Vagina (tissue), 2 donors: ENCODE measurements at regions not wholly inside any gene's neighbourhood (a gene's known extent, or its start where the extent isn't known, plus 50 kb on each side); places are given as distances from the start of the nearest gene placed in this dataset.

Source experiments
- DNase-seq, 2 donors: peaks; one replicate each; pipeline ENCODE4 v3.0.0-alpha.2; 2017; ENCODE audit errors: extremely low spot score in 2 of 2
- H3K27ac ChIP-seq: fragments of 200-600 bp; sonication (generic); one replicate; pipeline ENCODE4 v1.5.1; 2019
- H3K27me3 ChIP-seq: fragments of 200-600 bp; sonication (generic); one replicate; pipeline ENCODE4 v1.5.1; 2019
- H3K36me3 ChIP-seq, 2 donors: fragments of 200-600 bp; sonication (generic); one replicate each; pipeline ENCODE4 v1.5.1; 2017 to 2019
- H3K4me1 ChIP-seq: fragments of 200-600 bp; sonication (generic); one replicate; pipeline ENCODE4 v1.5.1; 2019
- H3K4me3 ChIP-seq, 2 donors: fragments of 200-600 bp; sonication (generic); 1 replicate in 1 of 2; 2 replicates in 1 of 2; pipeline ENCODE4 v1.5.1; 2016 to 2019
- H3K9me3 ChIP-seq: fragments of 200-600 bp; sonication (generic); one replicate; pipeline ENCODE4 v1.5.1; 2019
- POLR2A ChIP-seq, 2 donors: fragments of 450-650 bp; IDR thresholded peaks; one replicate each; pipeline ENCODE4 v1.6.1; 2017; ENCODE audit warnings: antibody characterized with exemption in 2 of 2, mild to moderate bottlenecking in 2 of 2, moderate library complexity in 2 of 2
- POLR2AphosphoS5 ChIP-seq, 2 donors: sonication (generic); formaldehyde crosslinking; IDR thresholded peaks; one replicate each; pipeline ENCODE4 v1.9.0; 2017; ENCODE audit warnings: antibody characterized with exemption in 2 of 2, mild to moderate bottlenecking in 2 of 2, low read depth in 1 of 2; ENCODE audit not compliant: insufficient read depth in 1 of 2
- intact Hi-C: fragments of 100-400 bp; cut with DNase I; formaldehyde crosslinking; loops from one replicate; pipeline ENCODE4 v1.15.1; 2023
- TF ChIP-seq, protein P1 (sequence below), 3 experiments: fragments of 450-650 bp in 2 of 3; fragments of 200-600 bp in 1 of 3; sonication (generic) in 1 of 3; IDR thresholded peaks; one replicate each; pipeline ENCODE4 v1.5.1; 2017 to 2019; ENCODE audit warnings: antibody characterized with exemption in 3 of 3, mild to moderate bottlenecking in 2 of 3, moderate library complexity in 2 of 3

- no peak for DNase-seq
- no peaks in the 10 kb centered on the region for H3K27me3 ChIP-seq
- no peak overlapping the region for H3K27ac ChIP-seq
- intact Hi-C loops, result no loop called here
- no peaks in the 10 kb centered on the region for H3K36me3 ChIP-seq
- H3K4me1 ChIP-seq, result peaks cover 17% of the 10 kb centered on the region
- no peak for TF ChIP-seq POLR2A (IDR thresholded peaks at IDR 0.05)
- H3K9me3 ChIP-seq, result no peaks in the 10 kb centered on the region
- H3K4me3 ChIP-seq, result no peak overlapping the region
Measured at GRCh38 chr2:74743039-74743438, 89.0 kb downstream of the SEMA4F start.

- Histone ChIP-seq H3K4me1 (peaks cover 17% of the 10 kb centered on the region), H3K36me3 (no peaks in the 10 kb centered on the region), H3K27ac (no peak overlapping the region), H3K9me3 (no peaks in the 10 kb centered on the region), H3K27me3 (no peaks in the 10 kb centered on the region), H3K4me3 (no peak overlapping the region)
- TF ChIP-seq, protein P1, sequence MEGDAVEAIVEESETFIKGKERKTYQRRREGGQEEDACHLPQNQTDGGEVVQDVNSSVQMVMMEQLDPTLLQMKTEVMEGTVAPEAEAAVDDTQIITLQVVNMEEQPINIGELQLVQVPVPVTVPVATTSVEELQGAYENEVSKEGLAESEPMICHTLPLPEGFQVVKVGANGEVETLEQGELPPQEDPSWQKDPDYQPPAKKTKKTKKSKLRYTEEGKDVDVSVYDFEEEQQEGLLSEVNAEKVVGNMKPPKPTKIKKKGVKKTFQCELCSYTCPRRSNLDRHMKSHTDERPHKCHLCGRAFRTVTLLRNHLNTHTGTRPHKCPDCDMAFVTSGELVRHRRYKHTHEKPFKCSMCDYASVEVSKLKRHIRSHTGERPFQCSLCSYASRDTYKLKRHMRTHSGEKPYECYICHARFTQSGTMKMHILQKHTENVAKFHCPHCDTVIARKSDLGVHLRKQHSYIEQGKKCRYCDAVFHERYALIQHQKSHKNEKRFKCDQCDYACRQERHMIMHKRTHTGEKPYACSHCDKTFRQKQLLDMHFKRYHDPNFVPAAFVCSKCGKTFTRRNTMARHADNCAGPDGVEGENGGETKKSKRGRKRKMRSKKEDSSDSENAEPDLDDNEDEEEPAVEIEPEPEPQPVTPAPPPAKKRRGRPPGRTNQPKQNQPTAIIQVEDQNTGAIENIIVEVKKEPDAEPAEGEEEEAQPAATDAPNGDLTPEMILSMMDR (IDR thresholded peaks at IDR 0.05), result no peak
- TF ChIP-seq POLR2A (IDR thresholded peaks at IDR 0.05) (no peak), POLR2AphosphoS5 (IDR thresholded peaks at IDR 0.05; ENCODE audit: insufficient read depth in 1 of 2, low read depth in 1 of 2) (no peak)
- DNase-seq, result no peak
- intact Hi-C loops, result no loop called here
Measured at GRCh38 chr2:74743778-74744177, 89.7 kb downstream of the SEMA4F start.

GRCh38 chr2:74744731-74745515, 89.0 kb upstream of the HK2 start:
- TF ChIP-seq POLR2AphosphoS5 (IDR thresholded peaks at IDR 0.05; ENCODE audit: insufficient read depth in 1 of 2, low read depth in 1 of 2) (no peak), POLR2A (IDR thresholded peaks at IDR 0.05) (no peak)
- TF ChIP-seq, protein P1 (IDR thresholded peaks at IDR 0.05), result no peak
- Histone ChIP-seq H3K4me1 (peaks cover 17% of the 10 kb centered on the region), H3K27me3 (no peaks in the 10 kb centered on the region), H3K36me3 (no peaks in the 10 kb centered on the region), H3K27ac (no peak overlapping the region), H3K9me3 (no peaks in the 10 kb centered on the region), H3K4me3 (no peak overlapping the region)
- intact Hi-C loops, result no loop called here
- no peak for DNase-seq

DNA sequence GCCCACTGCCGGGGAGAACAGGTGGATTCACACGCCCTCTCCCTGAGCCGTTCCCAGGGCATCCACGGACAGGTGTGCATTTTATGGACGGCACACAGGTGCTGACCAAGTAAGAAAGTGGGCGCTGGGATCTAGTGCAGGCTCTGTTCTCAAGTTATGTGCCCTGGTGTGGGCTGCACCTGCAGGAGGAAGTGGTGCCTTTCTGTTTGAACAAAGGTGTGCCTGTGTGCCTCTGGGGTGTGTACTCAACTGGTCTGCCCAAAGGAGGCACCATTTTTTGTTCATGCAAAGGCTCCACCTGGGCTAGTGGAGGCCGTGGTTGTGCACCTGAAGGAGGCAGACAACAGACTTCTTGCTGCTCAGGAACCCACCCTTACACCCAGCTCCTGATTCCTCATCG, 88.2 kb upstream of the HK2 start:
- peaks cover 12% of the 10 kb centered on the region for H3K4me1 ChIP-seq

DNA sequence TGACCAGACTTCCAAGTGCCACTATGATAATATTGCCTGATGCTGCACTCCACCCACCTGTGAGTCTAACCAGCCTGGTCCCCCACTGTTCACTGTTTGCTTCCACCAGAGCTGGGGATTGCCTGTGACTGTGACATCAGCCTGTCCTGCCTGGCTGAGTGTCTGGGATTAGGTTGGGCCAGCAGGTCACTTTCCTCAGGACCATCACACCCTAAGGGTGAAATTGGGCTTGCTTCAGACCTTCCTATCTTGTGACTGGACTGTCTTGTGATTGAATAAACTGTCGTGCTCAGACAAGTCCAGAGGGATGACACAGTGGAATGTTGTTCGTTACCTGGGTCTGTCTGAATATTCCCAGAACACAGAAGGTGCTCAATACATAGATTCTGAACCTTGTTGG, 87.4 kb upstream of the HK2 start:
- Histone ChIP-seq H3K27me3 (no peaks in the 10 kb centered on the region), H3K27ac (no peak overlapping the region), H3K4me3 (no peak overlapping the region), H3K36me3 (no peaks in the 10 kb centered on the region), H3K9me3 (no peaks in the 10 kb centered on the region), H3K4me1 (peaks cover 5% of the 10 kb centered on the region)
- TF ChIP-seq, protein P1 (IDR thresholded peaks at IDR 0.05), result no peak
- TF ChIP-seq POLR2A (IDR thresholded peaks at IDR 0.05) (no peak), POLR2AphosphoS5 (IDR thresholded peaks at IDR 0.05; ENCODE audit: insufficient read depth in 1 of 2, low read depth in 1 of 2) (no peak)
- intact Hi-C loops, result no loop called here
- DNase-seq, result no peak

More for the DNA sequence above, 88.2 kb upstream of the HK2 start:
- no peaks in the 10 kb centered on the region for H3K9me3 ChIP-seq
- H3K27me3 ChIP-seq, result no peaks in the 10 kb centered on the region
- no peak overlapping the region for H3K4me3 ChIP-seq
- no peak for DNase-seq
- H3K27ac ChIP-seq, result no peak overlapping the region
- no peak for TF ChIP-seq POLR2AphosphoS5 (IDR thresholded peaks at IDR 0.05; ENCODE audit: insufficient read depth in 1 of 2, low read depth in 1 of 2)
- no peak for TF ChIP-seq POLR2A (IDR thresholded peaks at IDR 0.05)
- TF ChIP-seq, protein P1 (IDR thresholded peaks at IDR 0.05), result no peak
- no peaks in the 10 kb centered on the region for H3K36me3 ChIP-seq
- intact Hi-C loops, result no loop called here
